ENCODE measurements at regions not wholly inside any gene's neighbourhood (a gene's known extent, or its start where the extent isn't known, plus 50 kb on each side); places are given as distances from the start of the nearest gene placed in this dataset.

GRCh38 chr3:27653803-27654558, 68.1 kb downstream of the EOMES start:
- Histone ChIP-seq H3K9me3 (replicated peaks; ENCODE audit: insufficient read depth, low read length) (no peaks in the 10 kb centered on the region), H2AFZ (ENCODE audit: low read length) (no peak overlapping the region), H3K4me2 (ENCODE audit: low read depth, low read length) (no peak overlapping the region), H4K20me1 (ENCODE audit: insufficient read depth, low read length) (no peaks in the 10 kb centered on the region), H3K4me1 (ENCODE audit: low read length) (no peaks in the 10 kb centered on the region), H3K27ac (ENCODE audit: low read length) (no peak overlapping the region), H3K27me3 (replicated peaks; ENCODE audit: insufficient read depth, low read length) (no peaks in the 10 kb centered on the region), H3F3A (ENCODE audit: insufficient read depth, low read length) (no peaks in the 10 kb centered on the region), H3K9ac (ENCODE audit: low read length) (no peak overlapping the region), H3K4me3 (ENCODE audit: low read length) (no peak overlapping the region), H3K36me3 (replicated peaks; ENCODE audit: insufficient read depth, low read length) (no peaks in the 10 kb centered on the region), H3K9me2 (replicated peaks; ENCODE audit: insufficient read depth, low read length) (no peaks in the 10 kb centered on the region), H3K79me2 (ENCODE audit: low read length) (no peaks in the 10 kb centered on the region)
- DNase-seq, result no peak
- TF ChIP-seq EZH2phosphoT487 (IDR thresholded peaks at IDR 0.05; ENCODE audit: low read length), result no peak
- TF ChIP-seq EZH2 (optimal IDR thresholded peaks at IDR 0.05; ENCODE audit: low read depth, low read length), result no peak
- TF ChIP-seq, protein P1, sequence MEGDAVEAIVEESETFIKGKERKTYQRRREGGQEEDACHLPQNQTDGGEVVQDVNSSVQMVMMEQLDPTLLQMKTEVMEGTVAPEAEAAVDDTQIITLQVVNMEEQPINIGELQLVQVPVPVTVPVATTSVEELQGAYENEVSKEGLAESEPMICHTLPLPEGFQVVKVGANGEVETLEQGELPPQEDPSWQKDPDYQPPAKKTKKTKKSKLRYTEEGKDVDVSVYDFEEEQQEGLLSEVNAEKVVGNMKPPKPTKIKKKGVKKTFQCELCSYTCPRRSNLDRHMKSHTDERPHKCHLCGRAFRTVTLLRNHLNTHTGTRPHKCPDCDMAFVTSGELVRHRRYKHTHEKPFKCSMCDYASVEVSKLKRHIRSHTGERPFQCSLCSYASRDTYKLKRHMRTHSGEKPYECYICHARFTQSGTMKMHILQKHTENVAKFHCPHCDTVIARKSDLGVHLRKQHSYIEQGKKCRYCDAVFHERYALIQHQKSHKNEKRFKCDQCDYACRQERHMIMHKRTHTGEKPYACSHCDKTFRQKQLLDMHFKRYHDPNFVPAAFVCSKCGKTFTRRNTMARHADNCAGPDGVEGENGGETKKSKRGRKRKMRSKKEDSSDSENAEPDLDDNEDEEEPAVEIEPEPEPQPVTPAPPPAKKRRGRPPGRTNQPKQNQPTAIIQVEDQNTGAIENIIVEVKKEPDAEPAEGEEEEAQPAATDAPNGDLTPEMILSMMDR (IDR thresholded peaks at IDR 0.05; ENCODE audit: low read length), result no peak

DNA sequence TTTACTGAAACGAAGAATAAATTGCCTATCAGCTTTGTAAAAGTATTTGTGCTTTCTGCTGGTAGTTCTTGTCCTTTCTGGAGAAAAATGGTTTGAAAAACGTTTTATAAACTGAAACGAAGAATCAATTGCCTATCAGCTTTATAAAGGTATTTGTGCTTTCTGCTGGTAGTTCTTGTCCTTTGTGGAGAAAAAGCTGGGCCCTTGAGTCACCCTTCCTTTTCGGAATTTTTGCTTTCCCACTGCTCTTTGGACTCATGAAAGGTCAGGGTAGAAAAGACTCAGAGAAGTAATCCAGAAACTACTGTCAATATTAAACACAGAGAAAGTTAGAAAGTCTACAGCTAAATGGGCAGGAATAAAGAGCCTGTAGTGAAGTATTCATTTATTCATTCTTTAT, 72.8 kb downstream of the EOMES start:
- H3K4me1 ChIP-seq (ENCODE audit: low read length), result no peaks in the 10 kb centered on the region
- H3F3A ChIP-seq (ENCODE audit: insufficient read depth, low read length), result no peaks in the 10 kb centered on the region
- no peaks in the 10 kb centered on the region for H3K9me2 ChIP-seq (replicated peaks; ENCODE audit: insufficient read depth, low read length)
- no peak for DNase-seq
- no peak overlapping the region for H3K4me2 ChIP-seq (ENCODE audit: low read depth, low read length)
- H3K36me3 ChIP-seq (replicated peaks; ENCODE audit: insufficient read depth, low read length), result no peaks in the 10 kb centered on the region
- H3K27ac ChIP-seq (ENCODE audit: low read length), result no peak overlapping the region
- H3K4me3 ChIP-seq (ENCODE audit: low read length), result no peak overlapping the region
- no peak overlapping the region for H2AFZ ChIP-seq (ENCODE audit: low read length)
- no peaks in the 10 kb centered on the region for H3K79me2 ChIP-seq (ENCODE audit: low read length)
- TF ChIP-seq, protein P1 (IDR thresholded peaks at IDR 0.05; ENCODE audit: low read length), result no peak
- no peak for TF ChIP-seq EZH2phosphoT487 (IDR thresholded peaks at IDR 0.05; ENCODE audit: low read length)
- TF ChIP-seq EZH2 (optimal IDR thresholded peaks at IDR 0.05; ENCODE audit: low read depth, low read length), result no peak
- H4K20me1 ChIP-seq (ENCODE audit: insufficient read depth, low read length), result no peaks in the 10 kb centered on the region
- H3K27me3 ChIP-seq (replicated peaks; ENCODE audit: insufficient read depth, low read length), result no peaks in the 10 kb centered on the region
- H3K9me3 ChIP-seq (replicated peaks; ENCODE audit: insufficient read depth, low read length), result no peaks in the 10 kb centered on the region
- no peak overlapping the region for H3K9ac ChIP-seq (ENCODE audit: low read length)

- no peak for TF ChIP-seq EZH2 (optimal IDR thresholded peaks at IDR 0.05; ENCODE audit: low read depth, low read length)
- Histone ChIP-seq H3K79me2 (ENCODE audit: low read length) (no peaks in the 10 kb centered on the region), H3K4me1 (ENCODE audit: low read length) (no peaks in the 10 kb centered on the region), H3K9me2 (replicated peaks; ENCODE audit: insufficient read depth, low read length) (no peaks in the 10 kb centered on the region), H2AFZ (ENCODE audit: low read length) (no peak overlapping the region), H3K9me3 (replicated peaks; ENCODE audit: insufficient read depth, low read length) (no peaks in the 10 kb centered on the region), H3K27me3 (replicated peaks; ENCODE audit: insufficient read depth, low read length) (no peaks in the 10 kb centered on the region), H3F3A (ENCODE audit: insufficient read depth, low read length) (no peaks in the 10 kb centered on the region), H3K9ac (ENCODE audit: low read length) (no peak overlapping the region), H3K4me2 (ENCODE audit: low read depth, low read length) (no peak overlapping the region), H3K4me3 (ENCODE audit: low read length) (no peak overlapping the region), H4K20me1 (ENCODE audit: insufficient read depth, low read length) (no peaks in the 10 kb centered on the region), H3K36me3 (replicated peaks; ENCODE audit: insufficient read depth, low read length) (no peaks in the 10 kb centered on the region), H3K27ac (ENCODE audit: low read length) (no peak overlapping the region)
- DNase-seq, result no peak
Observed at GRCh38 chr3:27646896-27647295, 75.2 kb downstream of the EOMES start.

GRCh38 chr3:27644941-27645340, 77.2 kb downstream of the EOMES start:
- no peaks in the 10 kb centered on the region for H4K20me1 ChIP-seq (ENCODE audit: insufficient read depth, low read length)
- H3K4me1 ChIP-seq (ENCODE audit: low read length), result no peaks in the 10 kb centered on the region
- TF ChIP-seq, protein P1 (IDR thresholded peaks at IDR 0.05; ENCODE audit: low read length), result no peak
- TF ChIP-seq EZH2phosphoT487 (IDR thresholded peaks at IDR 0.05; ENCODE audit: low read length) (no peak), EZH2 (optimal IDR thresholded peaks at IDR 0.05; ENCODE audit: low read depth, low read length) (no peak)
- H3F3A ChIP-seq (ENCODE audit: insufficient read depth, low read length), result no peaks in the 10 kb centered on the region
- H3K27me3 ChIP-seq (replicated peaks; ENCODE audit: insufficient read depth, low read length), result no peaks in the 10 kb centered on the region
- no peak overlapping the region for H3K9ac ChIP-seq (ENCODE audit: low read length)
- no peaks in the 10 kb centered on the region for H3K9me2 ChIP-seq (replicated peaks; ENCODE audit: insufficient read depth, low read length)
- H3K9me3 ChIP-seq (replicated peaks; ENCODE audit: insufficient read depth, low read length), result no peaks in the 10 kb centered on the region
- no peak overlapping the region for H3K27ac ChIP-seq (ENCODE audit: low read length)
- H3K4me2 ChIP-seq (ENCODE audit: low read depth, low read length), result no peak overlapping the region
- no peak overlapping the region for H2AFZ ChIP-seq (ENCODE audit: low read length)
- DNase-seq, result no peak
- no peaks in the 10 kb centered on the region for H3K36me3 ChIP-seq (replicated peaks; ENCODE audit: insufficient read depth, low read length)
- H3K4me3 ChIP-seq (ENCODE audit: low read length), result no peak overlapping the region
- no peaks in the 10 kb centered on the region for H3K79me2 ChIP-seq (ENCODE audit: low read length)

Measured in MM.1S (cell line).